ENCODE measurements at regions not wholly inside any gene's neighbourhood (a gene's known extent, or its start where the extent isn't known, plus 50 kb on each side); places are given as distances from the start of the nearest gene placed in this dataset.

DNA sequence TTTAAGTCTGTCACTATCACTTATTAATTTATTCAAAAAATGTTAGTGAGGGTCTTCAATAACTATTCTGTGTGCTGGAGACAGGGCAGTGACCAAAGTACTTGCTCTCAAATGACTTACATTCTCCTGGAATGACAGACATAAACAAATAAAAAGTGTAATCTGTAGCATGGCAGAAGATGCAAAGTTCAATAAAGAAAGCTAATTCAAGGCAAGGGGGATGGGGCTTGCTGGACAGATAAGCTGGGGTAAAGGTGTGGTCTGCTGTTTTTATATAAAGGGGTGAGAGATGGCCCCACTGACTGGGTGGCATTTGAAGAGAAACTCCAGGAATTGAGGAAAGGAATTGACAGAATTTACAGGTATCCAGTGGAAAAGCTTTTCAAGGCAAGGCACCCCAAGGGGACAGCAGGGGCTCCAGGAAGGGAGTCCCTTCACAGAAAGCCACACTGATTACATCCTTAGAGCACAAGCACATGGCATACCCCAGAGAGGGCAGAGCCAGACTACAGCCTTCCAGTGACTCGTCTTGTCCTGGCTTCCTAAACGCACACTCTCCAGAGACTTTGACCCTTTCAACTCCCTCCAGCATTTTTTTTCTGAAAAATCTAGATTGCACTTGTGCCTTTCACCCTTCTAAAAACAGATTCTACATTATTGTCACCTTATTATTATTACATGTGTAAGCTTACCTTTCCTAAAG, 123.7 kb upstream of the HS3ST3A1 start (continued):
- TF ChIP-seq, protein P1, sequence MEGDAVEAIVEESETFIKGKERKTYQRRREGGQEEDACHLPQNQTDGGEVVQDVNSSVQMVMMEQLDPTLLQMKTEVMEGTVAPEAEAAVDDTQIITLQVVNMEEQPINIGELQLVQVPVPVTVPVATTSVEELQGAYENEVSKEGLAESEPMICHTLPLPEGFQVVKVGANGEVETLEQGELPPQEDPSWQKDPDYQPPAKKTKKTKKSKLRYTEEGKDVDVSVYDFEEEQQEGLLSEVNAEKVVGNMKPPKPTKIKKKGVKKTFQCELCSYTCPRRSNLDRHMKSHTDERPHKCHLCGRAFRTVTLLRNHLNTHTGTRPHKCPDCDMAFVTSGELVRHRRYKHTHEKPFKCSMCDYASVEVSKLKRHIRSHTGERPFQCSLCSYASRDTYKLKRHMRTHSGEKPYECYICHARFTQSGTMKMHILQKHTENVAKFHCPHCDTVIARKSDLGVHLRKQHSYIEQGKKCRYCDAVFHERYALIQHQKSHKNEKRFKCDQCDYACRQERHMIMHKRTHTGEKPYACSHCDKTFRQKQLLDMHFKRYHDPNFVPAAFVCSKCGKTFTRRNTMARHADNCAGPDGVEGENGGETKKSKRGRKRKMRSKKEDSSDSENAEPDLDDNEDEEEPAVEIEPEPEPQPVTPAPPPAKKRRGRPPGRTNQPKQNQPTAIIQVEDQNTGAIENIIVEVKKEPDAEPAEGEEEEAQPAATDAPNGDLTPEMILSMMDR (conservative IDR thresholded peaks at IDR 0.05; ENCODE audit: low read depth in 2 of 2) = no peak
- TF ChIP-seq, protein P2, sequence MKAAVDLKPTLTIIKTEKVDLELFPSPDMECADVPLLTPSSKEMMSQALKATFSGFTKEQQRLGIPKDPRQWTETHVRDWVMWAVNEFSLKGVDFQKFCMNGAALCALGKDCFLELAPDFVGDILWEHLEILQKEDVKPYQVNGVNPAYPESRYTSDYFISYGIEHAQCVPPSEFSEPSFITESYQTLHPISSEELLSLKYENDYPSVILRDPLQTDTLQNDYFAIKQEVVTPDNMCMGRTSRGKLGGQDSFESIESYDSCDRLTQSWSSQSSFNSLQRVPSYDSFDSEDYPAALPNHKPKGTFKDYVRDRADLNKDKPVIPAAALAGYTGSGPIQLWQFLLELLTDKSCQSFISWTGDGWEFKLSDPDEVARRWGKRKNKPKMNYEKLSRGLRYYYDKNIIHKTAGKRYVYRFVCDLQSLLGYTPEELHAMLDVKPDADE (IDR thresholded peaks at IDR 0.05) = no peak
- TF ChIP-seq, protein P3, sequence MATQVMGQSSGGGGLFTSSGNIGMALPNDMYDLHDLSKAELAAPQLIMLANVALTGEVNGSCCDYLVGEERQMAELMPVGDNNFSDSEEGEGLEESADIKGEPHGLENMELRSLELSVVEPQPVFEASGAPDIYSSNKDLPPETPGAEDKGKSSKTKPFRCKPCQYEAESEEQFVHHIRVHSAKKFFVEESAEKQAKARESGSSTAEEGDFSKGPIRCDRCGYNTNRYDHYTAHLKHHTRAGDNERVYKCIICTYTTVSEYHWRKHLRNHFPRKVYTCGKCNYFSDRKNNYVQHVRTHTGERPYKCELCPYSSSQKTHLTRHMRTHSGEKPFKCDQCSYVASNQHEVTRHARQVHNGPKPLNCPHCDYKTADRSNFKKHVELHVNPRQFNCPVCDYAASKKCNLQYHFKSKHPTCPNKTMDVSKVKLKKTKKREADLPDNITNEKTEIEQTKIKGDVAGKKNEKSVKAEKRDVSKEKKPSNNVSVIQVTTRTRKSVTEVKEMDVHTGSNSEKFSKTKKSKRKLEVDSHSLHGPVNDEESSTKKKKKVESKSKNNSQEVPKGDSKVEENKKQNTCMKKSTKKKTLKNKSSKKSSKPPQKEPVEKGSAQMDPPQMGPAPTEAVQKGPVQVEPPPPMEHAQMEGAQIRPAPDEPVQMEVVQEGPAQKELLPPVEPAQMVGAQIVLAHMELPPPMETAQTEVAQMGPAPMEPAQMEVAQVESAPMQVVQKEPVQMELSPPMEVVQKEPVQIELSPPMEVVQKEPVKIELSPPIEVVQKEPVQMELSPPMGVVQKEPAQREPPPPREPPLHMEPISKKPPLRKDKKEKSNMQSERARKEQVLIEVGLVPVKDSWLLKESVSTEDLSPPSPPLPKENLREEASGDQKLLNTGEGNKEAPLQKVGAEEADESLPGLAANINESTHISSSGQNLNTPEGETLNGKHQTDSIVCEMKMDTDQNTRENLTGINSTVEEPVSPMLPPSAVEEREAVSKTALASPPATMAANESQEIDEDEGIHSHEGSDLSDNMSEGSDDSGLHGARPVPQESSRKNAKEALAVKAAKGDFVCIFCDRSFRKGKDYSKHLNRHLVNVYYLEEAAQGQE (IDR thresholded peaks at IDR 0.05; ENCODE audit: unreplicated experiment) = no peak
- no peak for TF ChIP-seq EZH2 (IDR thresholded peaks at IDR 0.05; ENCODE audit: low read depth, unreplicated experiment)

DNA sequence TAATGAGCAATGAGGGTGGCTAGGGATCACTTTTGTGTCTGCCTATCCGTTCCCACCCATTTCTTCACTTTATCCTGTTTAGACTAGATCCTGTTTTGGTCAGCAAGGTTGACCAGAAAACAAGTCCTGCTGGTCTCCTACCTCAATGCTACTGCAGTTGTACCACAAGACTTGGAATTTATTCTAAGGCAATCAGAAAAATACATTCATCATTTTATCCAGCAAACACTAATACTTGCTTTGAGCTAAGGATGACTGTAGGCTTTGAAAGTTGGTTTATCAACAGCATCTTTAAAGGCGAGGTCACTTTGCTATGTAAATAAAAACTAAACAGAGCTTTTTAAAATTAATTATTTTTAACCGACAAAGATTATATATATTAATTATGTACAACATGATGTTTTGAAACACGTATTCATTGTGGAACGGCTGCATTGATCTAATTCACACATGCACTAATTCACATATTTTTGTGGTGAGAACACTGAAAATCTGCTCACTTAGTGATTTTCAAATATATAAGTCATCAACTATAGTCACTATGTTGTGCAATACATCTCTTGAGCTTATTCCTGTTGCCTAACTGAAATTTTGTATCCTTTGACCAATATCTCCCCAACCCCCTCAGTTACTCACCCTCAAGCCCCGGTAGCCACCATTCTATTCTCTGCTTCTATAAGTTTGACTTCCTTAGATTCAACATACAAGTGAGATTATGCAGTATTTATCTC, 125.9 kb upstream of the HS3ST3A1 start:
- Histone ChIP-seq H3K79me2 (replicated peaks; ENCODE audit: insufficient read depth) (no peaks in the 10 kb centered on the region), H3F3A (replicated peaks; ENCODE audit: low read depth) (no peaks in the 10 kb centered on the region), H3K4me2 (no peak overlapping the region), H3K4me1 (ENCODE audit: insufficient read depth) (no peaks in the 10 kb centered on the region), H3K9me2 (ENCODE audit: insufficient read depth) (0 out of 2 replicates have a peak, but pooled peaks cover 6% of the 10 kb centered on the region), H2AFZ (no peak overlapping the region), H3K27ac (ENCODE audit: low read depth) (no peak overlapping the region), H3K4me3 (no peak overlapping the region), H4K20me1 (replicated peaks; ENCODE audit: insufficient read depth) (no peaks in the 10 kb centered on the region), H3K27me3 (ENCODE audit: insufficient read depth) (no peaks in the 10 kb centered on the region), H3K36me3 (ENCODE audit: insufficient read depth) (no peaks in the 10 kb centered on the region)
- Mint-ChIP-seq H3K36me3 (ENCODE audit: low read depth) (peaks cover 2% of the 10 kb centered on the region; the same call in 2 of the 3 replicates), H3K27me3 (ENCODE audit: insufficient read depth, low read depth, poor library complexity) (peaks cover 2% of the 10 kb centered on the region), H3K4me3 (no peak overlapping the region), H3K27ac (no peak overlapping the region), H3K4me1 (no peaks in the 10 kb centered on the region), H3K9me3 (peaks cover 5% of the 10 kb centered on the region)
- DNase-seq (ENCODE audit: low spot score) = no peak
- no peak for ATAC-seq
- TF ChIP-seq POLR2AphosphoS5 (IDR thresholded peaks at IDR 0.05; ENCODE audit: low read depth) (no peak), JUNB (IDR thresholded peaks at IDR 0.05; ENCODE audit: unreplicated experiment) (no peak), EZH2 (IDR thresholded peaks at IDR 0.05; ENCODE audit: low read depth, unreplicated experiment) (no peak), ZNF331 (CRISPR knock-in tag; IDR thresholded peaks at IDR 0.05; ENCODE audit: low read depth) (no peak), EZH2phosphoT487 (IDR thresholded peaks at IDR 0.05; ENCODE audit: unreplicated experiment) (no peak), STAT1 (IDR thresholded peaks at IDR 0.05; ENCODE audit: unreplicated experiment) (no peak), NANOG (IDR thresholded peaks at IDR 0.05; ENCODE audit: borderline replicate concordance) (no peak)
- TF ChIP-seq, protein P3 (IDR thresholded peaks at IDR 0.05; ENCODE audit: unreplicated experiment) = no peak
- TF ChIP-seq, protein P2 (IDR thresholded peaks at IDR 0.05) = no peak
- TF ChIP-seq, protein P1 (conservative IDR thresholded peaks at IDR 0.05; ENCODE audit: low read depth in 2 of 2) = no peak

Data from GM23338 (cell line).